GM19324 (cell line): ENCODE measurements at regions not wholly inside any gene's neighbourhood (a gene's known extent, or its start where the extent isn't known, plus 50 kb on each side); places are given as distances from the start of the nearest gene placed in this dataset.
"Not testable (repeated sequence)": the region's sequence is repeated elsewhere in the genome, so short reads cannot be mapped to it uniquely, and the experiment has no call there.

Experiments
- ATAC-seq: cut with Tn5 transposase; IDR thresholded peaks from one replicate; pipeline ENCODE4 v1.9.1; 2021; ENCODE audit warnings: mild to moderate bottlenecking, moderate library complexity; ENCODE audit not compliant: unreplicated experiment, low FRiP score

DNA sequence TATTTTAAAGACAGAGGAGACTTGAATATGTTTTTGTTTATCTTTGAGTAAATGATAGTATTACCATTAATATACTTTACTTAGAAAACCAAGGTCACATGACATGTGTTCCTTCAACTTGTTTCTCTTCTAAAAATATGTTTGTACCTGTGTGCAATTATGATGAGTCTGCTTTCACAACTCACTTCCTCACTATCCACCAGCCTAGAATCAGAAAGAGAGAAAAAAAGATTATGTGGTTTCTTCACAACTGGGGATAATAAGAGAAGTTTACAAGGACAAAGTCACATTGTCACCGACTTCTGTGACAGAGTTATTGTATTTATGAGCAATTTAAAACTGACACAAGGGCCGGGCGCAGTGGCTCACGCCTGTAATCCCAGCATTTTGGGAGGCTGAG lies 1112.1 kb downstream of the RPA4 start:
- no peak for ATAC-seq

- no peak for ATAC-seq
These were observed 1145.0 kb downstream of the RPA4 start for GRCh38 chrX:98028691-98029090.

DNA sequence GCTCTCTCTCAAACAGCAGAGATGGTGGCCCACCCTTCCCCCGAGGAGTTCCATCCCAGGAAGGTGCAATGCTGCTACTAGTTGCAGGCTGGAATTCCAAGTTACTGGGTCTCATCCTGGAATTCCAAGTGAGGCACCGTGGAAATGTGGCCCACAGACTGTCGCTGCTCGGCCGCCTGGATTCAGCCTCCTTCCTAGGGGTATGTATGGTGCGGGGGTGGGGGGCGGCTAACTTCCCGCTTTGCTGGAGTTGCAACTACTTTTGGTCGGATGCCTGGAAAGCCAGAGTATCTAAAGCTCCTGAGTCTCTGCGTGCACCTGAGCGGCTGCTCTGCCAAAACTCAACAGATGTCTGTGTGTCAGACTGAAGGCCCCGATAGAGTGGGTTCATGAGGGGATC lies 1146.2 kb downstream of the RPA4 start:
- ATAC-seq, result no peak

DNA sequence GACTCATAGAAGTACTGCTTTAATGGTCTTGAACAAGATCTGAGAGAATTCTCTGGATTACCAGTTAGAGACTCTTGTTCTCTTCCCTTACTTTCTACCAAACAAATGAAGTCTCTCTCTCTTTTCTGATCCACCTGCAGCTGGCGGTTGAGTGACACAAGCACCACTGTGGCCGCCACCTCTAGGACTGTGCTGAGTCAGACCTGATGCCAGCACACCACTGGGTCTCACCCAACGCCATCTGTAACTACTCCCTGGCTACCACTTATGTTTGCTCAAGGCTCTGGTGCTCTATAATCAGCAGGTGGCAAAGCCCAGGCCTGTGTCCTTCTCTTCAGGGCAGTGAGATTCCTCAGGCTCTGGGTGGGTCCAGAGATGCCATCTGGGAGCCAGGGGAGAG lies 1173.5 kb downstream of the RPA4 start:
- no peak for ATAC-seq

GRCh38 chrX:98065151-98065550 lies 1181.4 kb downstream of the RPA4 start:
- no peak for ATAC-seq

- ATAC-seq, result no peak
These were observed 1183.9 kb downstream of the RPA4 start for GRCh38 chrX:98067611-98068010.

DNA sequence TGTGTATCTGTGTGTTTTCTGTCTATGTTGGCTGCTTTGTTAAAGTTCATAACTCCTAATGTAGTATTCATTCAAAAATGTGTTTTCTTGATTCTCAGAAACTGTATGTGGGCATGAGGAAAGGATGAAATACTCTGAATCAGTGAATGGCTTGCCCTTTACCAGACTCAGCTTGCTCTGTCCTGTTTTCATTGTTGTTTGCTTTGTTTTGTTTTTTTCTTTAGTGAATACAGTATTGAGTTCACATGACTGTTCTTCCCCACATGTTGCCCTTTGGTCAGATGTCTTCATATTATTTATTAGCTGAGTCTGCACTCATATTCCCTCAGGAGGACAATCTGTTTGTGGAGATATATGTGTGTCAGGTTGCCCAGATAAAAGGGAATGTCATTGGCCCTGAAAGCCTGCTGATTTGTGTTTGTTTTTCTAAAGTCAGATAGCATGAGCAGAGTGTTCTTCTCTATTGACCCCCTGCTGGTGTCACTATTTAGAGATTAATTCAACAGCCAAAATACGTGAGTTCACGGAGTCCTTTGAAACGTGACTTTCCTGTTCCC lies 1184.4 kb downstream of the RPA4 start:
- no peak for ATAC-seq

DNA sequence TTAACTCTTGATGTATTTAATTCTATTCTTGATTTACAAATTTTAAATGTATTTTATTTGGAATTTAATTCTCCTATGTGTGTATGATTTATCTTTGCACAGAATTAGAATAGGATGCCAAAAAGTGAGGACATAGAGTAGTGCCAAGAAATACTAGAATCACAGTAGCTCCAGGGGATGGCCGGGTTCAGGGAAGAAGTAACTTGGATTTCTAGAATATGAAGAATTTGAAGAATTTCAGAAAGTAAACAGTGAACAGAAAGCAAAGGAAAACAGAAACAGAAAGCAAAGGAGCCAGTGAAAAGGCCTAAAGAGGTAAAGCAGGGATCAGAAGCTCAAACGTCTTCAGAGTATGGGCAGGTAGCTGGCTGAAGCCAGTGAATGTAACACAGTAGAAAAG lies 1187.6 kb downstream of the RPA4 start:
- no peak for ATAC-seq

DNA sequence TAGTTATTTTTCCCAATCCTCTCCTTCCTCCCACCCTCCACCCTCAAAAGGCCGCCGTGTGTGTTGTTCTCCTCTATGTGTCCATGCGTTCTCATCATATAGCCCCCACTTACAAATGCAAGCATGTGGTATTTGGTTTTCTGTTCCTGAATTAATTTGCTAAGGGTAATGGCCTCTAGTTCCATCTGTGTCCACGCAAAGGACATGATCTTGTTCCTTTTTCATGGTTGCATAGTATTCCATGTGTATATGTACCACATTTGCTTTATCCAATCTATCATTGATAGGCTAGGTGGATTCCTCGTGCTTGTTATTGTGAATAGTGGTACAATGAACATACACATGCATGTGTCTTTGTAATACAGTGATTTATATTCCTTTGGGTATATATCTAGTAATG lies 1193.7 kb downstream of the RPA4 start:
- ATAC-seq, result no peak

- no peak for ATAC-seq
These were observed 1228.0 kb downstream of the RPA4 start for GRCh38 chrX:98111684-98112083.

GRCh38 chrX:98114021-98114420 lies 1230.3 kb downstream of the RPA4 start:
- no peak for ATAC-seq

DNA sequence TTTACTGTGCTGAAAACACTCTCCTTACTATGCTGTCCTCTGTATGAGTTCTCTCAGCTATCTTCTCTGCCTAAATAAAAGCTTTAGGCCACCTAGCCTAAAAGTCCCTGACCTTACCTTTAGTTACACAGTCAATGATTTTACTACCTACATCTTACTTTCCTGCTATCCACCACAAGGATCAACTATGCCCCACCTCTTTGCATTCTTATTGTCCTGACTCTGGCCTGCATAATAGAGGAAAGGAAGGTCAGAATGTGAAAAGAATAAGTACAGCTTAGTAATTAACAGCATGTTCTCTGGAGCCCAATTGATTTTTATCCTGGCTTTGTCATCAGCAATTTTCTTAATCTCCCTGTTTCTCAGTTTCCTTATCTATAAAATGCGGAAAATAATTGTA lies 1257.8 kb downstream of the RPA4 start:
- ATAC-seq, result no peak

GRCh38 chrX:98191003-98191402 lies 1307.3 kb downstream of the RPA4 start:
- ATAC-seq, result no peak

DNA sequence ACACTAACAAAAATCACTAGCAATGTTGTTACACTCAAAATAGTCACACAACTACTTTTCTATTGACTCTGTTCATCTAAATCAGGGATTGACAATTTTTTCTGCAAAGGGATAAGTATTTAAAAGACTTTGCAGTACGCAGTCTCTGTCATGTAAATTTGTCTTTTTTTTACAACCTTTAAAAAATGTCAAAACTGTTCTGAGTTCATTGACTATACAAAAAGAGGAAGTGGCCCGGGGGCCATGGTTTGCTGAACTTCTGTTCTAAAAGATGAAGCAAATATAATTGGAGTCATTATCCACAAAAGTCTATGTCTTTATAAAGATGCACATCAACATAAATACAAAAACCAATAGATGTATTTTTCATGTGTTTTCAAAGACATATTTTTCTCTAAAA lies 1310.3 kb downstream of the RPA4 start:
- ATAC-seq, result no peak

GRCh38 chrX:98203800-98204199 lies 1320.1 kb downstream of the RPA4 start:
- ATAC-seq, result no peak

- no peak for ATAC-seq
These were observed 1324.2 kb downstream of the RPA4 start for GRCh38 chrX:98207947-98208346.

DNA sequence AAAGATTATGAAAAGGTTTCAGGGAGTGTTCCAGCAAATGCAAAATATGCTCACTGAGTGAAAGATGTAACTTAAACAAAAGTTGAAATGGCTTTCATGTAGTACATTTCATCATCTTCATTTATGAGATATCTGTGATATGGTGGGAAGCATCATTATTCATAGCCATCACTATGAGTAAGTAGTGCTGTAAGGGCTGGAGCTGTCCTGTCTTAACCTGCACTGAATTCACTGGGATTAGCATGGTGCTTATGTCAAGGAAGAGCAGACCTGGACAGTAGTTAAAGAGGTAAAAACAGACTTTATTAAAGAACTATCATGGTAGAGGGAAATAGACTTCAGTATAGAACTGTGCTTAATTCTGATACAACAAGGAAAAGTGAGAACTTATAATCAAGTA lies 1347.3 kb downstream of the RPA4 start:
- no peak for ATAC-seq

- not testable (repeated sequence) for ATAC-seq
These were observed 1356.4 kb downstream of the RPA4 start for GRCh38 chrX:98240061-98240460.

DNA sequence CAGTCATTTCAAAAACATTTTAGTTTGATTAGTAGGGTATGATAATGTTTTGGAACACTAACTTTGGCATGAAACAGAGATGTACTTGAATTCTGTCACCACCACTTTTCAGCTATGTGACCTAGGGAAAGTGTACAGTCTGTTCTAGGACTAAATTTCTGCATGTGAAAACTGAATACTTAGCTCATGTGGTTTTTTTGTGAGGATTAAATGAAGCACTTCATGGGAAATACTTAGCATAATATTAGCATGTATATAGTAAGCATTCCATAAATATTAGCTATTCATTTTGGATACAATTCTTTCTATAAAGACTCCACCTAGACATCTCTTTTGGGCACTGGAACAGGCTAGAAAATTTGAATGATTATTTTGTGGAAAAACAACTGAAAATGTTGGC lies 1379.4 kb downstream of the RPA4 start:
- no peak for ATAC-seq

GRCh38 chrX:98289726-98290125 lies 1406.0 kb downstream of the RPA4 start:
- ATAC-seq, result no peak

- ATAC-seq, result no peak
These were observed 1410.6 kb downstream of the RPA4 start for GRCh38 chrX:98294310-98294709.

DNA sequence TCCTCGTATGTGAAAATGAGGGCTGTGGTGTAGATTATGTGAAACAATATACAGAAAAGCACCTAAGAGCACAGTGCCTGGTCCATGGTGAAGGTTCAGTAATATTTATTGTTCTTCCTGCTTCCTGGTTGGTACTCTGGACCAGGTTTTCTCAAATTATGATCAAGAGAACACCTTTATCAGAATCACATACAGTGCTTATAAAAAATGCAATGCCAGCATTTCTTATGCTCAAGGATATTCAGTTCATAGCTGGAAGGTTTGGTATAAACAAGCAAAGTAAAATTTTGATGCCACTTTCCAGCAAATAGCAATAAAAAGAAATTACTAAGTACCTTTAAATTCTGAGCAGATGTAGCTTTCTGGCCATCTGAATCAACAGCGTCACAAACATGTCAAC lies 1412.4 kb downstream of the RPA4 start:
- ATAC-seq, result no peak

DNA sequence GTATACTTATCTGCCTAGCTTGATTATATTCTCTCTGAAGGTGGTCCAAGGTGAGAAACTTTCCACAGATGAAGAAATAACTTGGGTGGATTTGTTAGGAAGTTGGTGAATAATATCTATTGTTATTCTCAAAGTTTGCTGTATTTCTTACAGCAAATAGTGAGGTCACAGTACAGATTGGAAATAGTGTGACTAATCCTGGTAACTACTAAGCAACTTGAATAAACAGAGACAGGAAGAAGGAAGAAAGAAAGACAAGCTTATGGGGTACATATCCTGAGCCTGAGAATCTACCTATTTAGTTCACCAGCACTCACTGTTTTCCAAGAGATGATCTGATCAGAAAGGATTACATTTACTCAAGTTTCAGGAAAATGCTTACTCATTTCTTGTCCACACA lies 1416.1 kb downstream of the RPA4 start:
- no peak for ATAC-seq
